Breast epithelium (tissue), 3 donors: ENCODE measurements at regions not wholly inside any gene's neighbourhood (a gene's known extent, or its start where the extent isn't known, plus 50 kb on each side); places are given as distances from the start of the nearest gene placed in this dataset.

Source experiments
- POLR2AphosphoS5 ChIP-seq, 3 donors: sonication (generic); formaldehyde crosslinking; IDR thresholded peaks; one replicate each; pipeline ENCODE4 v1.6.1; 2017; ENCODE audit warnings: antibody characterized with exemption in 3 of 3
- TF ChIP-seq, protein P1 (sequence below), 3 donors: fragments of 450-650 bp; IDR thresholded peaks; one replicate each; pipeline ENCODE4 v1.5.1; 2016 to 2017; ENCODE audit warnings: antibody characterized with exemption in 3 of 3, mild to moderate bottlenecking in 3 of 3, moderate library complexity in 3 of 3

DNA sequence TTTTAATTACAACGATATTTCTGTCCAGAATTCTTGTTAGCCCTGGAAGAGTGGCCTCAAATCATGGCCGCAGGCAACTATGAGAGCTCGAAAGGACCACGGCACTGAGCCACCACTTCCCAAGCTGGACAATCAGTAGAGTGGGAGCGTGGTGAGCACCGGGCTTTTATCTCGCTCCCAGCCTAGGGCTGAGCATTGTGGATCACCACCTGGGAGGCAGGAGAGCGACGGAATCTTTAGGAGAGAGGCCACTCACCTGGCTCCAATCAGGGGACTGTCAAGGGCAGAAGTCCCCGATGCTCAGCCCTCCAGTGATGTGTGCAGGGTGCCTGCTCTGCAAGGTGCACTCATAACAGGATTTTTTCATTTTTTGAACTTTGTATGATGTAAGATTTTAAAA lies 377.1 kb upstream of the B3GAT1 start:
- TF ChIP-seq, protein P1, sequence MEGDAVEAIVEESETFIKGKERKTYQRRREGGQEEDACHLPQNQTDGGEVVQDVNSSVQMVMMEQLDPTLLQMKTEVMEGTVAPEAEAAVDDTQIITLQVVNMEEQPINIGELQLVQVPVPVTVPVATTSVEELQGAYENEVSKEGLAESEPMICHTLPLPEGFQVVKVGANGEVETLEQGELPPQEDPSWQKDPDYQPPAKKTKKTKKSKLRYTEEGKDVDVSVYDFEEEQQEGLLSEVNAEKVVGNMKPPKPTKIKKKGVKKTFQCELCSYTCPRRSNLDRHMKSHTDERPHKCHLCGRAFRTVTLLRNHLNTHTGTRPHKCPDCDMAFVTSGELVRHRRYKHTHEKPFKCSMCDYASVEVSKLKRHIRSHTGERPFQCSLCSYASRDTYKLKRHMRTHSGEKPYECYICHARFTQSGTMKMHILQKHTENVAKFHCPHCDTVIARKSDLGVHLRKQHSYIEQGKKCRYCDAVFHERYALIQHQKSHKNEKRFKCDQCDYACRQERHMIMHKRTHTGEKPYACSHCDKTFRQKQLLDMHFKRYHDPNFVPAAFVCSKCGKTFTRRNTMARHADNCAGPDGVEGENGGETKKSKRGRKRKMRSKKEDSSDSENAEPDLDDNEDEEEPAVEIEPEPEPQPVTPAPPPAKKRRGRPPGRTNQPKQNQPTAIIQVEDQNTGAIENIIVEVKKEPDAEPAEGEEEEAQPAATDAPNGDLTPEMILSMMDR (IDR thresholded peaks at IDR 0.05) = no peak
- TF ChIP-seq POLR2AphosphoS5 (IDR thresholded peaks at IDR 0.05) = no peak
